Stimulated activated CD4-positive, alpha-beta T cell treated with anti-CD3 and anti-CD28 coated beads, Interleukin-15, amount 100 ng/mL, for 48 hours (primary cell): ENCODE measurements at regions not wholly inside any gene's neighbourhood (a gene's known extent, or its start where the extent isn't known, plus 50 kb on each side); places are given as distances from the start of the nearest gene placed in this dataset.
"Not testable (repeated sequence)": the region's sequence is repeated elsewhere in the genome, so short reads cannot be mapped to it uniquely, and the experiment has no call there.

Source experiments
- DNase-seq, 2 donors: peaks; one replicate each; pipeline ENCODE4 v3.0.0-alpha.2; 2020; ENCODE audit warnings: low read depth in 2 of 2

- no peak for DNase-seq
These were observed 90.5 kb downstream of the ACTL7B start for GRCh38 chr9:108765265-108765664.

DNA sequence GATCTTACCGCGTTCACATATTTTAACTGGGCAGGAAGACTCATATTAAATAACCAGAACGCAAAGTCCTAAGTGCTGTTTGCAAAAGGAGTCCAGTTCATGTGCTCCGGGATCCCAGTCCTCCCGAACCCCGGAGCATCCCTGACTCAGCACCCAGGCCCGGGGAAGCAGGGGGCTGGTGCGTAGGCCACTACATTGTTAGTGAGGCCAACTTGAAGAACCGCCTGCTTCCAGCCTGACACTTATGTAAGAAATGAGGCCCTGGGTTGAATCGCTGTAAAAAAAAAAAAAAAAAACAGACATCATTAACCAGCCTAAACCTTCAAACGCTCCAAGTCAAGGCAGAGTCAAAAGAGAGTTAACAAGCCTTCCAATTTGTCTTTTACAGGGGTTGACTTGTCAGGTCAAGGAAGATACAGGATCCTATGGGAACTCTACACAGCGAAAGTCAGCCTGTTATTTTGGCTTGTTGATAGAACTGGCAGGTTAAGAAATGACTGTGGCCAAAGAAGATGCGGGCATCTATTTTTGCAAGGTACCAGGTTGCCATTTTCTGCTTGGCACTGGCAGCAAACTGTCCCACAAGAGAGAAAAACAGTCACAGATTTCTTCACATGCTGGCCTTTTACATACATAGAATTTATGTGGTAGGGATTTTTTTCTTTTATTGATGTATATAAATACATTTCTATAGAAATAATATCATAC, 93.3 kb downstream of the ACTL7B start:
- no peak for DNase-seq

DNA sequence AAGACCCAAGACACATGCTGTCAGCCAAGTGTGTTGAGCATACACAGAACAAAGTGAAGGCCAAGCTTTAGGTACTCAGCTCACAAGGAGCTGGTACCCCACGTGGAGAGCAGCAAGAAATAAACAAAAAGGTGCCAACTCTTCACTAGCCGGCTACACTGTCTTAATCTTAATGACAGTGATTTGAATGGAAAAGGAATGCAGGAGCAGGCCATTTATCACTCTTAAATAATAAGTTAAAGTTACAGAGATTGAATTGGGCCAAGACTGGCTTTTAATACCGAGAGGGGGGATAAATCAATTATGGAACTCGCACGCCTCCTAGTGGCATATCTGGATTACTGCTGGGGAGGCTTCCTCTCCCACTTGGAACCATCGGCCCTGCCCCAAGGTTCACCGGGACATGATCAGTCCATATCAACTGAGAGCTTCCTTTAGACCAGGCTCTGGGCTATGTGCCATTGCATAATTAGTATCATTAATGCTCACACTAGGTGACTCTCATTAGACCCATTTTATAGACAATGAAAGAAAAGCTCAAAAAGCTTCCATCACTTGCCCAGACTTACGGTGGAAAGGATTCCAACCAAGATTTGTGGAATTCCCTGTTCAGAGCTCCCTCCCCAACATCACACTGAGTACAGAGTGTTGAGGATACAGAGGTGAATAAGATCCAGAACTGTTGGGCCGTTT, 94.0 kb downstream of the ACTL7B start:
- peak; percentile 10 to 13 for DNase-seq

DNA sequence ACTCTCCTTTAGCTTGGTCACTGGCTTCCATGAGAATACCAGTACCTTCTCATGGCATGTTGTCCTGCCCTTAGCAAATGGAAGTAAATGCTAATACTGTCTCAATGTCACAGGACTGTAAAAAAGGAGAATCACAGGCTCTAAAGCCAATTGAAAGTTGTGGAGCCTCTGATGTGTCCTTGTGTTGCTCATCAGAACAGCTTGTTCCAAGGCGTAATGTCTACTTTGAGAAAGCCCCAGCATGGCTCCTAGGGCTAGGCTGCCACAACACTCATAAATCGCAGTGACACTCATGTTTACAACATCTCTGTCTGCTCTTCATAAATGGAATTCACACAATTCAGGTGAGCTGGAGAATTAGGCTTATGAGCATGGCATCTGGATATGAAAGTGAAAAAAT, 94.9 kb downstream of the ACTL7B start:
- DNase-seq: no peak

- DNase-seq: no peak
These were observed 96.0 kb downstream of the ACTL7B start for GRCh38 chr9:108759835-108760234.

DNA sequence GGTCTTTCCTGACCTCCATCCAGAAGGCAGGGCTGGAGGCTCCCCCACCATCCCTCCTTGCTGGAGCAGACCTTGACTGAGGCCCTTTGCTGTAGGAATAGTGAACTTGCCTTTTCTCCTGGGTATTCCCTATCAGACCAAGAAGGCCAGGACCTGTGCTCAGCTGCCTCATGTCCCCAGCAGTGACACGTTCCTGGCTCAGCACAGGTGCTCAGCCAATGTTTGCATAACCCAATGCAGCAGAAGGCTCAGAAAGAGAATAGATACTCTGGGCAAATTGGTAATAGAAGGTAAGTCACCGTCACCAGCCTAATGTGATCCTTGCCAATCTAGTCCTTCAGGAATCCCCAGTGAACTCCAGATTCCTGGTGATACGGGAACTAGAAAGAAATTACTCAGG, 96.4 kb downstream of the ACTL7B start:
- no peak for DNase-seq

- DNase-seq: no peak
These were observed 98.9 kb downstream of the ACTL7B start for GRCh38 chr9:108756746-108757490.

DNA sequence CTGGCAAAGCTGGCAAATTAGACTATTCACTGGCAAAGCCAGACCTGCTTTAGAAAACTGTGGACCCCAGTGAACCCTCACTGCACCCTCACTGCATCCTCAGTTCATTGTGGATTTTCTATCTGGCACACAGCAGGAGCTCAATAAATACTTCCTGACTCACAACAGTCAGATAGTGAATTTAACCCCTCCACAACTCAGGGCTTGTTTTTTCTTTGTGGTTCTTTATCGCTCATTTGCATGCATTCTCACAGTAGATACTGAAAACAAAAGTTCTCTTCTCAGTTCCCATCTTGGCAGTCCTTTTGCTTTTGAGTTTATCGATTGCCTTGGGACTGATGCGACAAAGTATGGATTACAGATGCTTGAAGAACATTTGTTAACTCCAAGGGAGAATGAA, 99.8 kb downstream of the ACTL7B start:
- no peak for DNase-seq

GRCh38 chr9:108751369-108751768, 104.4 kb downstream of the ACTL7B start:
- no peak for DNase-seq

DNA sequence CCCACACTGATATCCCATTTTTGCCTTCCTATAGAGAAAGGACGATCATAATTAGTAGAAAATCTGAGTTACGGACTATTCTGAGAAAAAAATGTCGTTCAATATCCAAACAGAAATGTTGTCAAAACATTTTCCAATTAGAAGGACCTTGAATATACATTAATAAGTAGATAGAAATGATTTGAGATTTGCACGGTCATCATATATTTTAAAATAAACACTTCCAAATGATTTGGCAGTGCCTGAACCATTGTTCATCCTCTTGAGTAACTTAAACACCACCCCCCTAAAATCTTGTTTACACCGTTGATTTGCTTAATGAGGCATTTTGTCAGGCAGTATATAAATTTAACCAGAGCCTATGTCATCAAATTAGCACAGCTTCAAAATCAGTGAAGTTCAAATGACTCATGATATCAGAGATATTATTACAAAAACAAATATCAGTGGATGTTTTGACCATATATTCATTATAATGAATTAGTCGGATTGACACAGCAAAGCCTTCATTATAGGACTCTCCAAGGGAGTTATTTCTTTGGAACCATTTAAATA, 105.0 kb downstream of the ACTL7B start:
- no peak for DNase-seq

DNA sequence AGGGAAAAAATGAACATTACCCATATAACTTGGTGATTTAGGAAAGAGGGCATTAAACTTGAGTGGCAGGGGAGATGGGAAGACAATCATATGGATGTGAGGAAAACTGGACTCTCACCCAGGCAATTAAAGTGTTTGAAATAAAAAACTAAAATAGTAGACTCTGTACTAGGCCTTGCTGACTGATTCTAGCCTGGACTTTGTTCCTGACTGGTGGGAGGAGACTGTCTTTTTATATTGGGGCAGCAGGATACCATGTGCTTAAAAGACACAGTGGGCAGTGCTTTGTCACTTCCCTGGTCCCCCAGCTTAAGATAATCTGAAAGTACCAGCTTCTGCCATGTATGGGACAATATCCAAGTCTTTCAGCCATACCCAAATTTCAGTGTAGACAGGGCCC, 107.0 kb downstream of the ACTL7B start:
- no peak for DNase-seq

DNA sequence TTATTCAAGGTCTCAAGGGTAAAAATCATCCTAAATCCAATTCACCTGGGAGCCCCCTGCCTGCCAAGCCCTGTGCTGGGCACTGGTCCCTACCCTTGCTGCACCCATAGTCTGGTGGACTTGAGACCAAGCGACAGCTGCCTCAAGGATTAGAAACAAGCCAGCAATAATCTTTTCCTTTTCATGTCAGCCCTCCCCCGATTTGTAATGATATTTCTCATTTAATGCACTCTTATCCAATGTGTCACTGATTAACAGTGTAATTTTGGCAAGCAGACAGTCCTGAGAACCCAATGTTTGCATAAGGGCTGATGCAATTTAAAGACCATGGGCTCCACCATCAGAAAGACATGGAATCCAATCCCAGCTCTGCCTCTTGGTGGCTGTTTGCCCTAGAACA, 108.9 kb downstream of the ACTL7B start:
- DNase-seq: no peak

- DNase-seq: no peak
These were observed 109.8 kb downstream of the ACTL7B start for GRCh38 chr9:108746001-108746400.

DNA sequence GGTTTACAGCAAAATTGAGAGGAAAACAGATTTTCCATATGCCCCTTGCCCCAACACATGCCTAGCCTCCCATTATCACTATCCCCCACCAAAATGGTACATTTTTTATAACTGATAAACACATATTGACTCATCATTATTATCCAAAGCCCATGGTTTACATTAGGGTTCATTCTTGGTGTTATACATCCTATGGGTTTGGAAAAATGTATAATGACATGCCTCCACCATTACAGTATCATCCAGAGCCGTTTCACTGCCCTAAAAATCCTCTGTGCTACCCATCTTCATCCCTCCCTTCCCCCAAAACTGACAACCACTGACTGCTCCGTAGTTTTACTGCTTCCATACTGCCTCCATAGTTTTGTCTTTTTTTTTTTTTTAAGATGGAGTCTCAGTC, 111.1 kb downstream of the ACTL7B start:
- DNase-seq: no peak

DNA sequence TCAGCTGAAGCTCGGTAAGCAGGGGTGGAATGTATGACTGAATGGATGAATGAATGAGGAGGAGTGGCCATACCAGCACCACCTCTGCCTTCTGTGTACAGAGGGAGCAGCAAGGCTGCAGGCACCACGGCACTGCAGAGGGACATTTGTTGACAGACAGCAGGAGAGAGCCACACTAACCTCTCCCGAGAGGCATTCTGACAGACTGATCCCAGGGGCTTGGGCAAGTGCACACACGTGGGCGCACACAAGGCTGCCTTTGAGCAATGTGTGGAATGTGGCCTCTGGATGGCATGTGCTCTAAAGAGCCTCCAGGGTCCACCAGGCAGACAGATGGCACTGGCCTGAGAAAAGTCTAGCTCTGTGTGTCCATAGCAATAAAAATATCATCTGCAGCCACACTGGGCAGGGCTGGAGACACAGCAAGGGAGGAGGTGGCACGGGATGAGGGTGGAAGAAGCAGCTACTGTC, 111.8 kb downstream of the ACTL7B start:
- no peak for DNase-seq

- DNase-seq: no peak
These were observed 112.4 kb downstream of the ACTL7B start for GRCh38 chr9:108743416-108743815.

DNA sequence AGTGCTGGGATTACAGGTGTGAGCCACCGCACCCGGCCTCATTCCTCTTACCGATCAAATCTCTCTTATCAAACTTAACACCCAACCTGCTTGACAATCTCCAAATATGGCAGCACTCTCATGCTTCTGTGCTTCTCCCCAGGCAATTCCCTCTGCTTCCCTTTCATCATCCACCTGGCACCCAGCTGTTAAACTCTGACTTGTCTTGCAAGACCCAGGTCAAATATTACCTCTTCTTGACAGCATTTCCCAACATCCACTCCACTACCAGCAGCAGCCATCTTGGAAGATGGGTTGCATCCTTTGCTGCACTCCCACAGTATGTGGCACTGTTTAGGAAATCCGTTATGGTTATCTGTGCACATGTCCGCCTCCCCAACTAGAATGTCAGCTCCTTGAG, 113.6 kb downstream of the ACTL7B start:
- no peak for DNase-seq

- not testable (repeated sequence) for DNase-seq
These were observed 124.5 kb downstream of the ACTL7B start for GRCh38 chr9:108731292-108731691.

- DNase-seq: no peak
These were observed 128.1 kb downstream of the ACTL7B start for GRCh38 chr9:108727580-108728111.

- DNase-seq: no peak
These were observed 131.1 kb downstream of the ACTL7B start for GRCh38 chr9:108724652-108725051.

DNA sequence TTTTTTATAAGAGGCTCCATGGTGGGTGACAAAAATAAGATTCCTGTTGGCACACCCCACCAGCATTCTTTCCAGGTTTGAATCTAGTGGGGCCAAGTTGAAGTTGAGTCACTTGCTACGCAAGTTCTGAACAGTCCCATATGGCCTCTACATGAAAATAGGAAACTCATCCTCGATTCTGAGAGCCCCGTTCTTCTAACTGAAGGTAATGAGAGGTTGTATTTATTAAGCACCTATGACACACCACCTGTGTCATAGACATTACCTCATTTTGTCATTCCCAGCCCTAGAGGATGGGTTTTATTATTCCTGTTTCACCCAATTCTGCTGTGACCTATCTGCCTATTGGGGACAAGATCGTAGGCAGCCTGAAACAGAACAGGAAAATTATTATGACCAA, 131.7 kb downstream of the ACTL7B start:
- no peak for DNase-seq

DNA sequence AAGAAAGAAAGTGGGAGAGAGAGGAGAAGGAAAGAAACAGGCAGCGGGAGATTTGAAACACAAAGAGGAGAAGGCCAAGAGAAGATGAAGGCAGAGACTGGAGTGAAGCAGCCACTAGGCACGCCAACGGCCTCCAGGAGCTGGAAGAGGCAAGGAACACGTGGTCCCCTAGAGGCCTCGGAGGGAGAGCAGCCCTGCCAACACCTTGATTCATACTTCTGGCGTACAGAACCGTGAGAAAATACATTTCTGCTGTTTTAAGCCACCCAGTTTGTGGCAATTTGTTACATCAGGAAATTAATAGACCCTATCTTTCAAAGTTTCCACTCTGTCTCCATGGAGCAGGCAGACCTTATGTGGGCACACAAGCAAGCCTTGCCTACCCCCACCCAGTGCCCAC, 133.4 kb downstream of the ACTL7B start:
- DNase-seq: no peak
